Caco-2 (cell line): ENCODE measurements at regions not wholly inside any gene's neighbourhood (a gene's known extent, or its start where the extent isn't known, plus 50 kb on each side); places are given as distances from the start of the nearest gene placed in this dataset.
"Not testable (repeated sequence)": the region's sequence is repeated elsewhere in the genome, so short reads cannot be mapped to it uniquely, and the experiment has no call there.

Experiments
- BruUV-seq: library from RNA; stranded (reverse); fragments of 400-500 nt; replicated peaks from 2 replicates; lab custom pipeline; 2021; lab: Mats Ljungman, UMichigan
- CTCF ChIA-PET: fragments of 300-600 bp; sonication (Branson Sonifier 250); formaldehyde crosslinking; loops from one replicate; lab custom pipeline; 2022; ENCODE audit warnings: antibody characterized with exemption; lab: Charles Lee
- POLR2A ChIA-PET: fragments of 300-600 bp; sonication (Branson Sonifier 250); formaldehyde crosslinking; loops from one replicate; lab custom pipeline; 2022; ENCODE audit warnings: antibody characterized with exemption; lab: Charles Lee
- DNase-seq, 2 experiments: peaks; one replicate each; pipeline versions ENCODE4 v3.0.0 to v3.0.0-alpha.2; 2020 to 2022
- H3K27me3 ChIP-seq: replicated peaks from 2 replicates; pipeline ENCODE4 v1.6.0; 2011; ENCODE audit warnings: low read length; ENCODE audit not compliant: control insufficient read depth, insufficient read depth
- H3K36me3 ChIP-seq: 2 replicates; pipeline ENCODE4 v1.5.1; 2011; ENCODE audit warnings: low read length; ENCODE audit not compliant: control insufficient read depth, insufficient read depth
- H3K4me1 ChIP-seq: fragments of 250-450 bp; sonication (Bioruptor Pico); 2 replicates; pipeline ENCODE4 v1.5.1; 2020; ENCODE audit warnings: mild to moderate bottlenecking
- H3K4me3 ChIP-seq: 2 replicates; pipeline ENCODE4 v1.5.1; 2011; ENCODE audit warnings: low read depth, mild to moderate bottlenecking, control low read depth, low read length
- H3K9me3 ChIP-seq: fragments of 250-450 bp; sonication (Bioruptor Pico); 2 replicates; pipeline ENCODE4 v1.5.1; 2020; ENCODE audit warnings: mild to moderate bottlenecking, moderate library complexity
- H3K27ac Mint-ChIP-seq: one replicate; pipeline ENCODE4 v1.8.0; 2022; ENCODE audit warnings: mixed read lengths; ENCODE audit not compliant: unreplicated experiment
- H3K27me3 Mint-ChIP-seq: one replicate; pipeline ENCODE4 v1.8.0; 2022; ENCODE audit warnings: mixed read lengths; ENCODE audit not compliant: insufficient read depth, unreplicated experiment
- H3K36me3 Mint-ChIP-seq: one replicate; pipeline ENCODE4 v1.8.0; 2022; ENCODE audit warnings: mild to moderate bottlenecking, mixed read lengths; ENCODE audit not compliant: insufficient read depth, unreplicated experiment
- H3K4me1 Mint-ChIP-seq: one replicate; pipeline ENCODE4 v1.8.0; 2022; ENCODE audit warnings: low read depth, mixed read lengths; ENCODE audit not compliant: unreplicated experiment
- H3K4me3 Mint-ChIP-seq: one replicate; pipeline ENCODE4 v1.8.0; 2022; ENCODE audit warnings: mild to moderate bottlenecking, moderate library complexity, mixed read lengths; ENCODE audit not compliant: unreplicated experiment
- H3K9me3 Mint-ChIP-seq: one replicate; pipeline ENCODE4 v1.8.0; 2022; ENCODE audit warnings: mixed read lengths; ENCODE audit not compliant: unreplicated experiment
- intact Hi-C: fragments of 100-400 bp; cut with micrococcal nuclease; formaldehyde crosslinking; loops from one replicate; pipeline ENCODE4 v1.10.0; 2022; ENCODE audit not compliant: unreplicated experiment
- TF ChIP-seq, protein P1 (sequence below), 2 experiments: fragments of 200-600 bp in 1 of 2; IDR thresholded peaks; 1 replicate in 1 of 2; 2 replicates in 1 of 2; pipeline versions ENCODE4 v1.5.1 to v1.8.0; 2011 to 2022; ENCODE audit warnings: antibody characterized with exemption in 1 of 2, control low read depth in 1 of 2, inconsistent platforms in 1 of 2, low read depth in 1 of 2, low read length in 1 of 2, mild to moderate bottlenecking in 1 of 2, moderate library complexity in 1 of 2; ENCODE audit not compliant: insufficient read depth in 1 of 2, severe bottlenecking in 1 of 2, unreplicated experiment in 1 of 2

GRCh38 chr7:145718129-145718528 lies 398.5 kb upstream of the CNTNAP2 start:
- Mint-ChIP-seq H3K4me3 (no peak overlapping the region), H3K4me1 (no peaks in the 10 kb centered on the region), H3K36me3 (no peaks in the 10 kb centered on the region), H3K9me3 (no peaks in the 10 kb centered on the region), H3K27me3 (no peaks in the 10 kb centered on the region), H3K27ac (peak overlapping the region; percentile 55)
- BruUV-seq: no TSS peak
- no peaks in the 10 kb centered on the region for H3K36me3 ChIP-seq
- no peaks in the 10 kb centered on the region for H3K27me3 ChIP-seq
- peaks cover 14% of the 10 kb centered on the region for H3K4me1 ChIP-seq
- peak; percentile 56 to 68 for DNase-seq
- TF ChIP-seq, protein P1, sequence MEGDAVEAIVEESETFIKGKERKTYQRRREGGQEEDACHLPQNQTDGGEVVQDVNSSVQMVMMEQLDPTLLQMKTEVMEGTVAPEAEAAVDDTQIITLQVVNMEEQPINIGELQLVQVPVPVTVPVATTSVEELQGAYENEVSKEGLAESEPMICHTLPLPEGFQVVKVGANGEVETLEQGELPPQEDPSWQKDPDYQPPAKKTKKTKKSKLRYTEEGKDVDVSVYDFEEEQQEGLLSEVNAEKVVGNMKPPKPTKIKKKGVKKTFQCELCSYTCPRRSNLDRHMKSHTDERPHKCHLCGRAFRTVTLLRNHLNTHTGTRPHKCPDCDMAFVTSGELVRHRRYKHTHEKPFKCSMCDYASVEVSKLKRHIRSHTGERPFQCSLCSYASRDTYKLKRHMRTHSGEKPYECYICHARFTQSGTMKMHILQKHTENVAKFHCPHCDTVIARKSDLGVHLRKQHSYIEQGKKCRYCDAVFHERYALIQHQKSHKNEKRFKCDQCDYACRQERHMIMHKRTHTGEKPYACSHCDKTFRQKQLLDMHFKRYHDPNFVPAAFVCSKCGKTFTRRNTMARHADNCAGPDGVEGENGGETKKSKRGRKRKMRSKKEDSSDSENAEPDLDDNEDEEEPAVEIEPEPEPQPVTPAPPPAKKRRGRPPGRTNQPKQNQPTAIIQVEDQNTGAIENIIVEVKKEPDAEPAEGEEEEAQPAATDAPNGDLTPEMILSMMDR (IDR thresholded peaks at IDR 0.05; ENCODE audit: insufficient read depth in 1 of 2, low read depth in 1 of 2, low read length in 1 of 2, severe bottlenecking in 1 of 2, unreplicated experiment in 1 of 2): no peak
- POLR2A ChIA-PET: no interaction called here
- H3K9me3 ChIP-seq: 0 out of 2 replicates have a peak, but pooled peaks cover 3% of the 10 kb centered on the region
- no peak overlapping the region for H3K4me3 ChIP-seq
- CTCF ChIA-PET: interaction anchor here (1.0 kb wide), 1 partner anchor 372 kb away, joined by 3 read pairs; no protein-coding TSS in a partner anchor
- intact Hi-C loops: loop anchor here (1.0 kb wide), 1 partner anchor 65 kb away; no protein-coding TSS in a partner anchor

DNA sequence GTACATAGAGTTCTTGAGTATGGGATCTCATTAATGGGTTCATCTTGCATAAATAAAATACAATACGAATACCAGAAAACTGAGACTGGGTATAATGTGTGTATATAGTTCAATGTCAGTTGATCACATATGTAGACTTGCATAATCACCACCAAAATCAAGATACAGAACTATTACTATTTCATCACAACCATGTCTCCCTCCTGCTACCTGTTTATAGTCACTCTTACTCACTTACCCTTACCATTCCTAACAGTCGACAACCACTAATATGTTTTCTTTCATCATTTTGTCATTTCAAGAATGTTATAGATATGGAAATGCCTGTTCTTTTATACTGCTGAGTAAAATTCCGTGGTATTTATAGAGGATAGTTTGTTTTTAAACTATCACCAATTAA lies 416.1 kb upstream of the CNTNAP2 start:
- 0 out of 2 replicates have a peak, but pooled peaks cover 4% of the 10 kb centered on the region for H3K9me3 ChIP-seq

DNA sequence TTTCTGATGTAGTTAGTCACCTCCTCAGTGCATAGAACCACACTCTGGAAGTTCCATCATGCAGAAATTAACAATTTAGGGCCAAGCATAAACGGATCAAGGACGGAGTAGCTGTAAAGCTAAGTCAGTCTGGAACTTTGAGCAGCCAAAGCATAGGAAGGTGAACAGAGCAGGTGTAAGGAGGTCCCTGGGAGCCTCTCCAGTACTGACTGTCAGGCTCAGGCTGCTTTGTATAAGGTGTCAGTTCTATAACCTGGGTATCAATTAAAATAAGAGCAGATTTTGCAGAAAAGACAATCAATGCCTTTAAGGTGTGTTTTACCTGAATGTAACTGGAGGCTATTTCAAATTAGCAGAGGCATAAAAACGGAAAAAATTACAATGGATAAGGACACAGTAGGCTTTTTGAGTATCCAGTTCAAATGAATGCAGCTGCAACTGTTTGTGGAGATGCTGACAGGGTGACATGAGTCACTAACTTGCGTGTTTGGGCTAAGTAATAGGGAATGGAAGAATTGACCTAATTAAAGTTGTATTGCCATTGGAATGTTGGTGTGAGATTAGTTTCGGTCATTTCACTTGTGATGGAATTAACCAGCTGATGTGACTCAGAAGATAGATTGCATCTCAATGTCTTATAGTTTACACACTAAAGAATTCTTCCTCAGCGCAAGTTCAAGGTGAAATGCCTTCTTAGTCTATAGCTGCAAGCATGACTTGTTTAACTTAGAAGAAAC lies 417.9 kb upstream of the CNTNAP2 start:
- Mint-ChIP-seq H3K27me3 (no peaks in the 10 kb centered on the region), H3K4me3 (no peak overlapping the region), H3K36me3 (no peaks in the 10 kb centered on the region), H3K27ac (no peak overlapping the region), H3K4me1 (no peaks in the 10 kb centered on the region), H3K9me3 (peaks cover 10% of the 10 kb centered on the region)
- no peaks in the 10 kb centered on the region for H3K27me3 ChIP-seq
- TF ChIP-seq, protein P1 (IDR thresholded peaks at IDR 0.05; ENCODE audit: insufficient read depth in 1 of 2, low read depth in 1 of 2, low read length in 1 of 2, severe bottlenecking in 1 of 2, unreplicated experiment in 1 of 2): no peak
- 0 out of 2 replicates have a peak, but pooled peaks cover 4% of the 10 kb centered on the region for H3K9me3 ChIP-seq
- ChIA-PET CTCF (no interaction called here), POLR2A (no interaction called here)
- H3K4me3 ChIP-seq: no peak overlapping the region
- no peaks in the 10 kb centered on the region for H3K4me1 ChIP-seq
- BruUV-seq: no TSS peak
- intact Hi-C loops: no loop called here
- H3K36me3 ChIP-seq: no peaks in the 10 kb centered on the region
- DNase-seq: no peak

More for the DNA sequence above, 416.1 kb upstream of the CNTNAP2 start:
- no peak overlapping the region for H3K4me3 Mint-ChIP-seq
- no peaks in the 10 kb centered on the region for H3K36me3 Mint-ChIP-seq
- Histone ChIP-seq H3K4me1 (no peaks in the 10 kb centered on the region), H3K36me3 (no peaks in the 10 kb centered on the region), H3K4me3 (no peak overlapping the region), H3K27me3 (no peaks in the 10 kb centered on the region)
- DNase-seq: no peak
- ChIA-PET CTCF (no interaction called here), POLR2A (no interaction called here)
- no peak overlapping the region for H3K27ac Mint-ChIP-seq
- H3K9me3 Mint-ChIP-seq: peaks cover 10% of the 10 kb centered on the region
- H3K4me1 Mint-ChIP-seq: no peaks in the 10 kb centered on the region
- intact Hi-C loops: no loop called here
- TF ChIP-seq, protein P1 (IDR thresholded peaks at IDR 0.05; ENCODE audit: insufficient read depth in 1 of 2, low read depth in 1 of 2, low read length in 1 of 2, severe bottlenecking in 1 of 2, unreplicated experiment in 1 of 2): no peak
- no peaks in the 10 kb centered on the region for H3K27me3 Mint-ChIP-seq
- no TSS peak for BruUV-seq

DNA sequence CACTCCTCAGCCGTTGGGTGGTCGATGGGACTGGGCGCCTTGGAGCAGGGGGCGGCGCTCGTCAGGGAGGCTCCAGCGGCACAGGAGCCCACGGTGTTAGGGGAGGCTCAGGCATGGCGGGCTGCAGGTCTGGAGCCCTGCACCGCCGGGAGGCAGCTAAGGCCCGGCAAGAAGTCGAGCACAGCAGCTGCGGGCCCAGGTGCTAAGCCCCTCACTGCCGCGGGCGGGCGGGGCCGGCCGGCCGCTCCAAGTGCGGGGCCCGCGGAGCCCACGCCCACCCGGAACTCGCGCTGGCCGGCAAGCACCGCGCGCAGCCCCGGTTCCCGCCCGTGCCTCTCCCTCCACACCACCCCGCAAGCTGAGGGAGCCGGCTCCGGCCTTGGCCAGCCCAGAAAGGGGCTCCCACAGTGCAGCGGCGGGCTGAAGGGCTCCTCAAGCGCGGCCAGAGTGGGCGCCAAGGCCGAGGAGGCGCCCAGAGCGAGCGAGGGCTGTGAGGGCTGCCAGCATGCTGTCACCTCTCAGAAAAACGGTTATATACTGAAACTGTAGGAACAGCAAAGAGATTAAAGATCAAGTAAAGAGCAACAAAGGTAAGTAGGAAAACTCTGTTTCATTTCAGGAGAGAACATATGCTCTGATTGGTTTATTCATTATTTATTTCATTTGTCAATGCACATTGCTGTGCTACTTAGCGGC lies 419.0 kb upstream of the CNTNAP2 start:
- H3K4me1 Mint-ChIP-seq, H3K27me3 ChIP-seq, H3K9me3 ChIP-seq, H3K27me3 Mint-ChIP-seq, H3K4me3 Mint-ChIP-seq, H3K36me3 ChIP-seq, intact Hi-C loops, H3K27ac Mint-ChIP-seq, DNase-seq, H3K4me1 ChIP-seq, H3K4me3 ChIP-seq, H3K9me3 Mint-ChIP-seq, BruUV-seq, H3K36me3 Mint-ChIP-seq, CTCF ChIA-PET, POLR2A ChIA-PET: not testable (repeated sequence)
